Transverse colon (tissue), 4 donors: ENCODE measurements at regions not wholly inside any gene's neighbourhood (a gene's known extent, or its start where the extent isn't known, plus 50 kb on each side); places are given as distances from the start of the nearest gene placed in this dataset.

Source experiments
- DNase-seq: peaks from one replicate; pipeline ENCODE4 v3.0.0-alpha.2; 2019
- H3K27ac ChIP-seq, 4 donors: fragments of 200-600 bp; sonication (generic); 2 replicates each; pipeline ENCODE4 v1.5.1; 2016 to 2018; ENCODE audit warnings: inconsistent platforms in 4 of 4
- H3K27me3 ChIP-seq: fragments of 200-600 bp; sonication (generic); 2 replicates; pipeline ENCODE4 v1.5.1; 2017; ENCODE audit warnings: inconsistent platforms
- H3K36me3 ChIP-seq, 4 donors: fragments of 200-600 bp; sonication (generic); 2 replicates each; pipeline ENCODE4 v1.5.1; 2017 to 2019; ENCODE audit warnings: inconsistent platforms in 4 of 4
- H3K4me1 ChIP-seq, 4 donors: fragments of 200-600 bp; sonication (generic); 2 replicates each; pipeline ENCODE4 v1.5.1; 2017 to 2020; ENCODE audit warnings: inconsistent platforms in 4 of 4
- H3K4me3 ChIP-seq, 4 donors: fragments of 200-600 bp; sonication (generic); 1 replicate in 1 of 4; 2 replicates in 3 of 4; pipeline versions ENCODE4 v1.5.1 to v1.6.1; 2017 to 2019; ENCODE audit warnings: inconsistent platforms in 4 of 4
- H3K9me3 ChIP-seq, 2 donors: fragments of 200-600 bp; sonication (generic); 2 replicates each; pipeline ENCODE4 v1.5.1; 2017 to 2019; ENCODE audit warnings: inconsistent platforms in 2 of 2
- EP300 ChIP-seq: sonication (generic); formaldehyde crosslinking; IDR thresholded peaks from one replicate; pipeline ENCODE4 v1.6.1; 2017; ENCODE audit warnings: antibody characterized with exemption, low read depth
- POLR2A ChIP-seq: fragments of 450-650 bp; IDR thresholded peaks from one replicate; pipeline ENCODE4 v1.6.1; 2016; ENCODE audit warnings: antibody characterized with exemption, mild to moderate bottlenecking, moderate library complexity
- POLR2AphosphoS5 ChIP-seq, 3 donors: sonication (generic); formaldehyde crosslinking; IDR thresholded peaks; one replicate each; pipeline ENCODE4 v1.6.1; 2016; ENCODE audit warnings: antibody characterized with exemption in 3 of 3
- WGBS, 2 donors: methylation state at CpG; one replicate each; pipeline ENCODE4 v1.1.5; 2018; ENCODE audit warnings: low coverage in 1 of 2; 5-methylcytosine and 5-hydroxymethylcytosine counted together
- in situ Hi-C, 4 donors: fragments of 200-750 bp; cut with MboI; loops; one replicate each; pipeline versions ENCODE4 v1.15.0 to v1.15.1; 2017; ENCODE audit warnings: low sequenced_read_pairs in 3 of 4, low pct_ligation_motif_present in 1 of 4, low pct_unique_long_range_greater_than_20kb in 1 of 4
- intact Hi-C: fragments of 100-400 bp; cut with DNase I; formaldehyde crosslinking; loops from one replicate; pipeline ENCODE4 v1.15.1; 2023; ENCODE audit warnings: low total_unique reads
- TF ChIP-seq, protein P1 (sequence below), 5 experiments: fragments of 200-600 bp in 3 of 5; fragments of 450-650 bp in 2 of 5; sonication (generic) in 3 of 5; IDR thresholded peaks; 1 replicate in 2 of 5; 2 replicates in 3 of 5; pipeline ENCODE4 v1.5.1; 2016 to 2017; ENCODE audit warnings: antibody characterized with exemption in 5 of 5, inconsistent platforms in 3 of 5, mild to moderate bottlenecking in 2 of 5, moderate library complexity in 1 of 5

DNA sequence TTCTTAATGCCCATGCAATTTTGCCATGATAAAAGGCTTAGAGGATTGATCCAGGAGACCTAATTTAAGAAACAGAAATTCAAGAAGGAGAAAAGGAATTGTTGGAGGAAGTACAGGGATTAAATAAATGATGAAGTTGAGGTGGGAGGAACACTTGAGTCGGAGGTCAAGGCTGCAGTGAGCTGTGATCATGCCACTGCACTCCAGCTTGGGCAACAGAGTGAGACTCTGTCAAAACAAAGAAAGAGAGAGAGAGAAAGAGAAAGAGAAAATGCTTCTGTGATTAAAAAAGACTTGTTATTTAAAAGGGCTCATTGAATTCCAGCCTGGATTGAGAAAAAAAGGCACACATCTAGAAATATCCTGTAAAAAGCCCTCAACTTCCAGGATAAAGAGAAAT, 123.2 kb downstream of the B3GNT2 start:
- Histone ChIP-seq H3K36me3 (no peaks in the 10 kb centered on the region), H3K4me1 (no peaks in the 10 kb centered on the region), H3K27ac (no peak overlapping the region), H3K4me3 (no peak overlapping the region), H3K27me3 (no peaks in the 10 kb centered on the region), H3K9me3 (no peaks in the 10 kb centered on the region)
- no peak for DNase-seq
- 48 to 67% methylated on average over 1 of the region's 1 CpG for WGBS, 2 donors
- in situ Hi-C loops: no loop called here
- intact Hi-C loops: no loop called here
- no peak for TF ChIP-seq EP300
- TF ChIP-seq, protein P1, sequence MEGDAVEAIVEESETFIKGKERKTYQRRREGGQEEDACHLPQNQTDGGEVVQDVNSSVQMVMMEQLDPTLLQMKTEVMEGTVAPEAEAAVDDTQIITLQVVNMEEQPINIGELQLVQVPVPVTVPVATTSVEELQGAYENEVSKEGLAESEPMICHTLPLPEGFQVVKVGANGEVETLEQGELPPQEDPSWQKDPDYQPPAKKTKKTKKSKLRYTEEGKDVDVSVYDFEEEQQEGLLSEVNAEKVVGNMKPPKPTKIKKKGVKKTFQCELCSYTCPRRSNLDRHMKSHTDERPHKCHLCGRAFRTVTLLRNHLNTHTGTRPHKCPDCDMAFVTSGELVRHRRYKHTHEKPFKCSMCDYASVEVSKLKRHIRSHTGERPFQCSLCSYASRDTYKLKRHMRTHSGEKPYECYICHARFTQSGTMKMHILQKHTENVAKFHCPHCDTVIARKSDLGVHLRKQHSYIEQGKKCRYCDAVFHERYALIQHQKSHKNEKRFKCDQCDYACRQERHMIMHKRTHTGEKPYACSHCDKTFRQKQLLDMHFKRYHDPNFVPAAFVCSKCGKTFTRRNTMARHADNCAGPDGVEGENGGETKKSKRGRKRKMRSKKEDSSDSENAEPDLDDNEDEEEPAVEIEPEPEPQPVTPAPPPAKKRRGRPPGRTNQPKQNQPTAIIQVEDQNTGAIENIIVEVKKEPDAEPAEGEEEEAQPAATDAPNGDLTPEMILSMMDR (IDR thresholded peaks at IDR 0.05): no peak
- TF ChIP-seq POLR2AphosphoS5 (IDR thresholded peaks at IDR 0.05): no peak
- TF ChIP-seq POLR2A: no peak

- Histone ChIP-seq H3K27ac (no peak overlapping the region), H3K27me3 (no peaks in the 10 kb centered on the region), H3K36me3 (no peaks in the 10 kb centered on the region), H3K9me3 (no peaks in the 10 kb centered on the region), H3K4me1 (no peaks in the 10 kb centered on the region), H3K4me3 (no peak overlapping the region)
- TF ChIP-seq, protein P1 (IDR thresholded peaks at IDR 0.05): no peak
- TF ChIP-seq EP300 (no peak), POLR2AphosphoS5 (IDR thresholded peaks at IDR 0.05) (no peak), POLR2A (no peak)
- in situ Hi-C loops (no loop called here), intact Hi-C loops (no loop called here)
- DNase-seq: no peak
- 79 to 81% methylated on average over 3 to 4 of the region's 4 CpGs for WGBS, 2 donors
Measured at GRCh38 chr2:62315476-62315875, 119.6 kb downstream of the B3GNT2 start.

DNA sequence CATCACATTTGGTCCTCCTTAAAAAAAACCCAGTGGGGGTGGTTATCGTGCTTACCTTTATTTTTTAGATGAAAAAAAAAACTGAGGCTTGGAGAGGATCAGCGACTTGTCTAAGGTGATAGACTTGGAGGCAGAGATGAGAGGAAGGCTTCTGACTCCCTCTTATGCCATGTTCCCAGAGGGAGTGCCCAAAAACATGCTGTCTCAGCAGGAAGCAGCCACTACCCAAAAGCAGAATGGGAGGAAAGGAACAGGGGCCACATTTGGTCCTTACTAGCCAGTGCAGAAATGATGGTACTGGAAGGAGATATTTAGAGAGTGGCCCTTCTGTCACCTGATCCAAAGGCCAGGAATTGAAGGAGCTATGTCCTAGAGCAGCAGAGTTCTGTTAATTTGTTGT, 118.4 kb downstream of the B3GNT2 start:
- intact Hi-C loops: no loop called here
- Histone ChIP-seq H3K36me3 (no peaks in the 10 kb centered on the region), H3K27me3 (no peaks in the 10 kb centered on the region), H3K9me3 (no peaks in the 10 kb centered on the region), H3K4me1 (peaks cover 0 to 8% (median 0%) of the 10 kb centered on the region in 4 donors), H3K27ac (no peak overlapping the region), H3K4me3 (no peak overlapping the region)
- TF ChIP-seq EP300: no peak
- TF ChIP-seq POLR2AphosphoS5 (IDR thresholded peaks at IDR 0.05): no peak
- no peak for TF ChIP-seq POLR2A
- TF ChIP-seq, protein P1 (IDR thresholded peaks at IDR 0.05): no peak
- DNase-seq: no peak
- in situ Hi-C loops: no loop called here
- WGBS, 2 donors: 40 to 72% methylated on average over 1 to 2 of the region's 2 CpGs

- Histone ChIP-seq H3K4me3 (no peak overlapping the region), H3K4me1 (peaks cover 0 to 11% (median 0%) of the 10 kb centered on the region in 4 donors), H3K36me3 (no peaks in the 10 kb centered on the region), H3K27me3 (no peaks in the 10 kb centered on the region), H3K9me3 (no peaks in the 10 kb centered on the region), H3K27ac (no peak overlapping the region)
- intact Hi-C loops (no loop called here), in situ Hi-C loops (no loop called here)
- TF ChIP-seq EP300 (no peak), POLR2AphosphoS5 (IDR thresholded peaks at IDR 0.05) (no peak), POLR2A (no peak)
- TF ChIP-seq, protein P1 (IDR thresholded peaks at IDR 0.05): no peak
- 75 to 77% methylated on average over 1 to 3 of the region's 3 CpGs for WGBS, 2 donors
- DNase-seq: no peak
Measured at GRCh38 chr2:62313449-62314227, 117.7 kb downstream of the B3GNT2 start.
